Activated CD4-positive, alpha-beta T cell treated with anti-CD3 and anti-CD28 coated beads, Interleukin-2, Interleukin-6, amounts not matched to agents 100 ng/mL and 50 ng/mL, durations not matched to agents 16 hours and 8 hours (primary cell): ENCODE measurements at regions not wholly inside any gene's neighbourhood (a gene's known extent, or its start where the extent isn't known, plus 50 kb on each side); places are given as distances from the start of the nearest gene placed in this dataset.
"Not testable (repeated sequence)": the region's sequence is repeated elsewhere in the genome, so short reads cannot be mapped to it uniquely, and the experiment has no call there.

Source experiments
- DNase-seq: peaks from one replicate; pipeline ENCODE4 v3.0.0-alpha.2; 2020

GRCh38 chr1:172931340-172931739, 119.4 kb downstream of the TNFSF18 start:
- DNase-seq = no peak

GRCh38 chr1:172931761-172932160, 119.0 kb downstream of the TNFSF18 start:
- DNase-seq = no peak

GRCh38 chr1:172932981-172933380, 117.8 kb downstream of the TNFSF18 start:
- no peak for DNase-seq

GRCh38 chr1:172934417-172934762, 116.4 kb downstream of the TNFSF18 start:
- DNase-seq = no peak

- DNase-seq = no peak
Measured at GRCh38 chr1:172935062-172935592, 115.6 kb downstream of the TNFSF18 start.

GRCh38 chr1:172936088-172936645, 114.6 kb downstream of the TNFSF18 start:
- DNase-seq = no peak

GRCh38 chr1:172938681-172939080, 112.1 kb downstream of the TNFSF18 start:
- DNase-seq = no peak

- DNase-seq = no peak
Measured at GRCh38 chr1:172939475-172939874, 111.3 kb downstream of the TNFSF18 start.

- no peak for DNase-seq
Measured at GRCh38 chr1:172940174-172940855, 110.4 kb downstream of the TNFSF18 start.

GRCh38 chr1:172941471-172941870, 109.3 kb downstream of the TNFSF18 start:
- no peak for DNase-seq

GRCh38 chr1:172941945-172942344, 108.8 kb downstream of the TNFSF18 start:
- DNase-seq = no peak

GRCh38 chr1:172943138-172943537, 107.6 kb downstream of the TNFSF18 start:
- not testable (repeated sequence) for DNase-seq

GRCh38 chr1:172944931-172945330, 105.8 kb downstream of the TNFSF18 start:
- DNase-seq = no peak

GRCh38 chr1:172946814-172947507, 103.8 kb downstream of the TNFSF18 start:
- DNase-seq = peak; percentile 9

- peak; percentile 7 for DNase-seq
Measured at GRCh38 chr1:172948457-172948856, 102.3 kb downstream of the TNFSF18 start.

GRCh38 chr1:172949096-172949495, 101.6 kb downstream of the TNFSF18 start:
- DNase-seq = no peak

- DNase-seq = no peak
Measured at GRCh38 chr1:172950528-172950927, 100.2 kb downstream of the TNFSF18 start.

GRCh38 chr1:172951730-172952365, 98.9 kb downstream of the TNFSF18 start:
- no peak for DNase-seq

- DNase-seq = no peak
Measured at GRCh38 chr1:172952516-172952915, 98.2 kb downstream of the TNFSF18 start.

GRCh38 chr1:172954476-172955150, 96.1 kb downstream of the TNFSF18 start:
- DNase-seq = no peak

- DNase-seq = no peak
Measured at GRCh38 chr1:172955161-172955815, 95.5 kb downstream of the TNFSF18 start.

GRCh38 chr1:172956871-172957270, 93.9 kb downstream of the TNFSF18 start:
- DNase-seq = no peak
